ENCODE measurements at regions not wholly inside any gene's neighbourhood (a gene's known extent, or its start where the extent isn't known, plus 50 kb on each side); places are given as distances from the start of the nearest gene placed in this dataset.

- CTCF ChIA-PET: no interaction called here
- intact Hi-C loops (cut with micrococcal nuclease): no loop called here
- TF ChIP-seq MAX (IDR thresholded peaks at IDR 0.05) (no peak), EZH2 (IDR thresholded peaks at IDR 0.05) (no peak), CEBPB (IDR thresholded peaks at IDR 0.05; ENCODE audit: low read depth) (no peak), SIN3A (IDR thresholded peaks at IDR 0.05; ENCODE audit: low read depth) (no peak), ATF3 (IDR thresholded peaks at IDR 0.05) (no peak), FOSL1 (IDR thresholded peaks at IDR 0.05; ENCODE audit: low read depth) (no peak), SRF (IDR thresholded peaks at IDR 0.05; ENCODE audit: low read depth) (no peak), RAD21 (IDR thresholded peaks at IDR 0.05; ENCODE audit: low read depth) (no peak), POLR2A (IDR thresholded peaks at IDR 0.05; ENCODE audit: borderline replicate concordance, extremely low read depth, insufficient read depth, insufficient read length) (no peak), EZH2phosphoT487 (IDR thresholded peaks at IDR 0.05; ENCODE audit: borderline replicate concordance) (no peak)
Observed at GRCh38 chr3:83500422-83500821, 1458.4 kb upstream of the CADM2 start.

GRCh38 chr3:83500931-83501330 lies 1457.9 kb upstream of the CADM2 start:
- Histone ChIP-seq H3K4me1 (ENCODE audit: control insufficient read depth in 1 of 2, insufficient read depth in 2 of 2, low read length in 2 of 2) (no peaks in the 10 kb centered on the region), H3K27me3 (ENCODE audit: insufficient read depth, low read length) (no peaks in the 10 kb centered on the region), H3K4me3 (replicated peaks in 1 of 2; ENCODE audit: low read depth in 1 of 2, low read length in 2 of 2) (no peak overlapping the region), H3K9ac (ENCODE audit: low read length) (no peak overlapping the region), H4K20me1 (ENCODE audit: insufficient read depth) (no peaks in the 10 kb centered on the region), H3K36me3 (ENCODE audit: control insufficient read depth in 1 of 2, insufficient read depth in 2 of 2, low read length in 2 of 2) (no peaks in the 10 kb centered on the region), H3K27ac (ENCODE audit: low read depth, low read length) (no peak overlapping the region), H3K79me2 (ENCODE audit: insufficient read depth, low read length) (no peaks in the 10 kb centered on the region), H3K9me3 (ENCODE audit: control insufficient read depth in 1 of 2, insufficient read depth in 1 of 2, low read depth in 1 of 2, low read length in 2 of 2) (peaks cover 12 to 24% of the 10 kb centered on the region in 2 experiments; a peak in 2 of 4 replicates), H3K9me2 (ENCODE audit: insufficient read depth) (no peaks in the 10 kb centered on the region), H2AFZ (ENCODE audit: low read depth, low read length, poor library complexity, severe bottlenecking) (no peak overlapping the region), H3K4me2 (ENCODE audit: low read length) (no peak overlapping the region)
- no TSS peak for BruUV-seq (replicated peaks)
- ChIA-PET RAD21 (ENCODE audit: low non-redundant PET in 1 of 2, low total read pairs in 2 of 2, uncharacterized antibody in 2 of 2, unreplicated experiment in 2 of 2) (no interaction called here), CTCF (no interaction called here), POLR2A (no interaction called here)
- ATAC-seq (no peak), DNase-seq (ENCODE audit: low read depth, low spot score) (no peak)
- no peak for TF ChIP-seq ZFX (IDR thresholded peaks at IDR 0.05)
- no peak for TF ChIP-seq POLR2A (IDR thresholded peaks at IDR 0.05; ENCODE audit: borderline replicate concordance, extremely low read depth, insufficient read depth, insufficient read length)
- intact Hi-C loops (cut with micrococcal nuclease): no loop called here

More at GRCh38 chr3:83500422-83500821, 1458.4 kb upstream of the CADM2 start:
- Histone ChIP-seq H3K9ac (ENCODE audit: low read length) (no peak overlapping the region), H3K9me2 (ENCODE audit: insufficient read depth) (no peaks in the 10 kb centered on the region), H3K4me2 (ENCODE audit: low read length) (no peak overlapping the region), H3K27me3 (ENCODE audit: insufficient read depth, low read length) (no peaks in the 10 kb centered on the region), H3K27ac (ENCODE audit: low read depth, low read length) (no peak overlapping the region), H3K79me2 (ENCODE audit: insufficient read depth, low read length) (no peaks in the 10 kb centered on the region), H3K4me1 (ENCODE audit: control insufficient read depth in 1 of 2, insufficient read depth in 2 of 2, low read length in 2 of 2) (no peaks in the 10 kb centered on the region), H2AFZ (ENCODE audit: low read depth, low read length, poor library complexity, severe bottlenecking) (no peak overlapping the region), H3K4me3 (replicated peaks in 1 of 2; ENCODE audit: low read depth in 1 of 2, low read length in 2 of 2) (no peak overlapping the region), H3K36me3 (ENCODE audit: control insufficient read depth in 1 of 2, insufficient read depth in 2 of 2, low read length in 2 of 2) (no peaks in the 10 kb centered on the region), H3K9me3 (ENCODE audit: control insufficient read depth in 1 of 2, insufficient read depth in 1 of 2, low read depth in 1 of 2, low read length in 2 of 2) (peaks cover 12 to 23% of the 10 kb centered on the region in 2 experiments; a peak in 2 of 4 replicates), H4K20me1 (ENCODE audit: insufficient read depth) (no peaks in the 10 kb centered on the region)
- ATAC-seq: no peak
- BruUV-seq (replicated peaks): no TSS peak
- POLR2A ChIA-PET: no interaction called here
- DNase-seq (ENCODE audit: low read depth, low spot score): no peak
- RAD21 ChIA-PET (ENCODE audit: low non-redundant PET in 1 of 2, low total read pairs in 2 of 2, uncharacterized antibody in 2 of 2, unreplicated experiment in 2 of 2): no interaction called here
